Head of caudate nucleus (tissue), 42 donors: ENCODE measurements at regions not wholly inside any gene's neighbourhood (a gene's known extent, or its start where the extent isn't known, plus 50 kb on each side); places are given as distances from the start of the nearest gene placed in this dataset.

Experiments
- DNase-seq, 42 donors: peaks; one replicate each; pipeline versions ENCODE4 v3.0.0 to v3.0.0-alpha.2; 2020 to 2021; ENCODE audit warnings: mixed read lengths in 7 of 42
- intact Hi-C: fragments of 100-400 bp; cut with DNase I; formaldehyde crosslinking; loops from one replicate; pipeline ENCODE4 v1.15.0; 2022

DNA sequence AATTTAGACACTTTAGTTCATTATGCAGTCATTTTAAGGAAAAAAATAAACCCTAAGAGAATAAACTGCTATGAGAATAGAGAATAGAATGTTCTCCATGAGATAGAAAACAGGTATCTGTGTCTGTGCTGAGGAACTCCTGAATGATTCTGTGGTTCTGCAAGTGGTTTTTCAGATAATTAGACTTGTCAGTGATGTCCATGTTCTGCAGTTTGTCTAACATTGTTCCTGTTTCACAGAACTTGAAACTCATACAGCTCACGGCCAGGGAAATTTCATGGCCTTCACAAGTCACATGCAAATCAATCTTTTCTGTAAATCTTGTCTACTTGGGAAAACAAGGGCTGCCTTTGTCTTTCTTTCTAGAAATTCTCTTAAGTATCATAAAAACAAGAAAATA lies 73.4 kb upstream of the HMGCLL1 start:
- intact Hi-C loops = no loop called here
- DNase-seq = no peak

DNA sequence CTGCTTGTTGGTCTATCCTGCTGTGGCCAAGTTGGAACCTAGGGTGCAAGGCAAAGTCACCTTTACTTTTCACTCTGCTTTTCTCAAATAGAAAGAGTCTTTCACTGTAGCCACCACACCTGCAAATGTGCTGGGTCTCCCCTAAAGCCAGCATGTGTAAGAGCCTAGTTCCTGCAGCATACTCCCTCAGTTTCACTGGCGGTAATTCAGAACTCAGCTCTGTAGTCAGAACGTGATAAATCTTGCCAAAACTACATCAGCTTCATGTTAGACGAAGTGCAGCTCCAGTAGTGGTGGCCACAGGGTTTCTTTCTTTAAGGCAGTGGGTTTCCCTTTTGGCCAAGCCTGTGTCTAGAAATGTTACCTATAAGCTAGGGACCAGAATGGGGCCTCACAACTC lies 72.0 kb upstream of the HMGCLL1 start:
- DNase-seq = no peak

DNA sequence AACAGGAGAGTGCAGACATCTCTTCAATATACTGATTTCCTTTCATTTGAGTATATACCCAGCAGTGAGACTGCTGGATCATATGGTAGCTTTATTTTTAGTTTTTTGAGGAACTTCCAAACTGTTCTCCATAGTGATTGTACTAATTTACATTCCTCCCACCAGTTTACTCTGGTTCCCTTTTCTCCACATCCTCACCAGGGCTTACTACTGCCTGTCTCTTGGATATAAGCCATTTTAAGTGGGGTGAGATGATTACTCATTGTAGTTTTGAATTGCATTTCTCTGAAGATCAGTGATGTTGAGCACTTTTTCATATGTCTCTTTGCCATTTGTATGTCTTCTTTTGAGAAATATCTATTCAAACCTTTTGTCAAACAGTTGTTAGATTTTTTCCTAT lies 64.9 kb upstream of the HMGCLL1 start:
- DNase-seq = peak in 1 of 42 donors; percentile 7
- intact Hi-C loops = no loop called here

More for the DNA sequence above, 72.0 kb upstream of the HMGCLL1 start:
- intact Hi-C loops = no loop called here

DNA sequence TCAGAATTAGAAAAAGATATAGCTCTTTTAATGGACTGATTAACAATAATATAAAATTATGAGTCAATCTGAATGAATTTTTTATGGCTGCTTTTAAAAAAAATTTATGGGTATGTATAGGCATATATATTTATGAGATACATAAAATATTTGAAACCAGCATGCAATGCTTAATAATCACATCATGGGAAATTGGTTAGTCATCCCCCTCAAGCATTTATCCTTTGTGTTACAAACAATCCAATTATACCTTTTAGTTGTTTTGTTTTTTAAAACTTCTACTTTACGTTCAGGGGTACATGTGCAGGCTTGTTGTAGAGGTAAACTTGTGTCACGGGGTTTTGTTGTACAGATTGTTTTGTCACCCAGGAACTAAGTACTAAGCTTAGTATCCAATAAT lies 63.4 kb upstream of the HMGCLL1 start:
- intact Hi-C loops = no loop called here
- DNase-seq = no peak

DNA sequence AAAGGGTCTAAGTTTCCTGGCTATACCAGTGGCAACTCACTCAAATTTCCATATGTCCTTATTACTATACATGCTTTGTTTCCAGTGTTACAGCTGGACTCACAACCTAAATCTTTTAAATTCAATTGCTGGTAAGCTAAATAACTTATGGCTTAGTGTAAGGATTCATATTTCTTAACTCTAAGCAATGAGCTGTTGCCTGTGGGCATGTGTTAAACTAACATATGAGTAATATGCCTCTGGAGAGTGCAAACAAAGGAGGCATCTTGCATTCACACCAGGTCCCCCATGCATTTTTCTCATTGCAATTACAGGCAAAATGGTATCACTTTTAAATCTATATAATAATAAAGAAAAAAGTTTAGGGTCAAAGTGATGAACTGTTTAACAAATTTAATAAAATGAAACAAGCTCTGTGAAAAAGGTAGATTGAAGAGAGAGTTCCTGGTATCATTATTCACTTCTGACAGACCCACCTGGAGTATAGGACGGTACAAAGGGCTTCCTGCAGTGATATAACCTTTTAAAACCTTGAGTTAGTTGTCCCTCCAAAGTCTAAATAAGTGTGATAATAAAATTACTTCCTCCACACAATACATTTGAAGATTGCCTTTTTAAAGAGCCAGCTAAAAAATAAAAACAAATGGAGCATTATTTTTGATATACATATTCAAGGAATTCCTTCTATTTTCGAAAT lies 57.6 kb upstream of the HMGCLL1 start:
- intact Hi-C loops = no loop called here
- DNase-seq = no peak

DNA sequence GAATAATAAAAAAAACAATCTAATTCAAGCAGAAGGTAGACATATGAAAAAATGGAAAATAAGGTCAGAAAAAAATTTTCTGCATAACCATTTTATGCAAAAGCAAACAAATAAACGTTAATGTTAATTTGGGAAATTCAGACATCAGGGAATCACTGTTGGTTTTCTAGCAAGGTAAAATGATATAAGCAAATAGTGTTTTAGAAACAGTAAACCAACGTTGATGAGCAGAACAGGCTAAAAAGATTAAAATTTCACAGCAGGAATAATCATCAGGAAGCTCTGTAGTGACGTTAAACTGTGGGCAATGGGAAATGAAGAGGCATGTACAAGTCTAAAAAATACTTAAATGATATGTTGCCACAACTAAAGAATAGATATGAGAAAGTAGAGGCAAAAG lies 54.5 kb upstream of the HMGCLL1 start:
- intact Hi-C loops = no loop called here
- DNase-seq = no peak

DNA sequence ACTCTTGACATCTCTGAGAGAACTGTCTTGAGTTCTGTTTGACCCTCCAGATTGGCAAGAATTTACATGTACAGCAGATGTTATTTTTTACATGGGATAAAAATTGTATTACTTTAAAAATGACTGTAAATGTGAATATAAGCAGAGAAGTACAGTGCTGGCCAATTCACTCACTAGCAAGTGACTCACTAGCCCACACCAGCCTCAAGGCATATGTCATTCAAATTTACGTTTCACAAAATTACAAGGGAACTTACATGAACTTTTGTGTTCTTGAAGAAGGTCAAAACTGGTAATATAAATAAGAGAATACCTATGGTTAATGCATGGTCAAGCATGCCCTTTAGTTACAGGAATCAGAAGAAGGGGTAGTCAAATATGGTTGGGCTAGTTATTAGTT lies 54.0 kb upstream of the HMGCLL1 start:
- DNase-seq = no peak
- intact Hi-C loops = no loop called here
